ENCODE measurements at regions not wholly inside any gene's neighbourhood (a gene's known extent, or its start where the extent isn't known, plus 50 kb on each side); places are given as distances from the start of the nearest gene placed in this dataset.
"Not testable (repeated sequence)": the region's sequence is repeated elsewhere in the genome, so short reads cannot be mapped to it uniquely, and the experiment has no call there.

GRCh38 chr1:87989346-87989745, 660.7 kb downstream of the LMO4 start:
- Histone ChIP-seq H3K4me1 (ENCODE audit: control insufficient read depth, insufficient read depth, low read length) (no peaks in the 10 kb centered on the region), H3K9ac (ENCODE audit: low read depth, low read length) (no peak overlapping the region), H3K36me3 (ENCODE audit: control insufficient read depth, insufficient read depth, low read length) (no peaks in the 10 kb centered on the region), H3K9me3 (ENCODE audit: control insufficient read depth, insufficient read depth, low read length) (no peaks in the 10 kb centered on the region), H3K27me3 (ENCODE audit: control insufficient read depth, insufficient read depth, low read length) (no peaks in the 10 kb centered on the region), H3K27ac (ENCODE audit: low read depth, low read length) (no peak overlapping the region), H3K4me3 (ENCODE audit: low read depth, low read length) (no peak overlapping the region)

- H3K36me3 ChIP-seq (ENCODE audit: control insufficient read depth, insufficient read depth, low read length); H3K4me1 ChIP-seq (ENCODE audit: control insufficient read depth, insufficient read depth, low read length); H3K27me3 ChIP-seq (ENCODE audit: control insufficient read depth, insufficient read depth, low read length); H3K9me3 ChIP-seq (ENCODE audit: control insufficient read depth, insufficient read depth, low read length); H3K9ac ChIP-seq (ENCODE audit: low read depth, low read length); H3K4me3 ChIP-seq (ENCODE audit: low read depth, low read length); H3K27ac ChIP-seq (ENCODE audit: low read depth, low read length): not testable (repeated sequence)
These were observed 663.9 kb downstream of the LMO4 start for GRCh38 chr1:87992536-87992935.

GRCh38 chr1:87993051-87993450, 664.4 kb downstream of the LMO4 start:
- Histone ChIP-seq H3K27ac (ENCODE audit: low read depth, low read length) (no peak overlapping the region), H3K36me3 (ENCODE audit: control insufficient read depth, insufficient read depth, low read length) (no peaks in the 10 kb centered on the region), H3K27me3 (ENCODE audit: control insufficient read depth, insufficient read depth, low read length) (no peaks in the 10 kb centered on the region), H3K9me3 (ENCODE audit: control insufficient read depth, insufficient read depth, low read length) (no peaks in the 10 kb centered on the region), H3K9ac (ENCODE audit: low read depth, low read length) (no peak overlapping the region), H3K4me3 (ENCODE audit: low read depth, low read length) (no peak overlapping the region), H3K4me1 (ENCODE audit: control insufficient read depth, insufficient read depth, low read length) (no peaks in the 10 kb centered on the region)

- no peak overlapping the region for H3K27ac ChIP-seq (ENCODE audit: low read depth, low read length)
- no peaks in the 10 kb centered on the region for H3K27me3 ChIP-seq (ENCODE audit: control insufficient read depth, insufficient read depth, low read length)
- no peaks in the 10 kb centered on the region for H3K36me3 ChIP-seq (ENCODE audit: control insufficient read depth, insufficient read depth, low read length)
- H3K9ac ChIP-seq (ENCODE audit: low read depth, low read length): no peak overlapping the region
- no peaks in the 10 kb centered on the region for H3K9me3 ChIP-seq (ENCODE audit: control insufficient read depth, insufficient read depth, low read length)
- no peak overlapping the region for H3K4me3 ChIP-seq (ENCODE audit: low read depth, low read length)
- H3K4me1 ChIP-seq (ENCODE audit: control insufficient read depth, insufficient read depth, low read length): no peaks in the 10 kb centered on the region
These were observed 671.2 kb downstream of the LMO4 start for GRCh38 chr1:87999852-88000251.

- Histone ChIP-seq H3K36me3 (ENCODE audit: control insufficient read depth, insufficient read depth, low read length) (no peaks in the 10 kb centered on the region), H3K4me3 (ENCODE audit: low read depth, low read length) (no peak overlapping the region), H3K27ac (ENCODE audit: low read depth, low read length) (no peak overlapping the region), H3K9me3 (ENCODE audit: control insufficient read depth, insufficient read depth, low read length) (no peaks in the 10 kb centered on the region), H3K27me3 (ENCODE audit: control insufficient read depth, insufficient read depth, low read length) (no peaks in the 10 kb centered on the region), H3K9ac (ENCODE audit: low read depth, low read length) (no peak overlapping the region), H3K4me1 (ENCODE audit: control insufficient read depth, insufficient read depth, low read length) (no peaks in the 10 kb centered on the region)
These were observed 672.8 kb downstream of the LMO4 start for GRCh38 chr1:88001460-88001859.

GRCh38 chr1:88003255-88003654, 674.6 kb downstream of the LMO4 start:
- no peaks in the 10 kb centered on the region for H3K27me3 ChIP-seq (ENCODE audit: control insufficient read depth, insufficient read depth, low read length)
- H3K4me3 ChIP-seq (ENCODE audit: low read depth, low read length): no peak overlapping the region
- H3K27ac ChIP-seq (ENCODE audit: low read depth, low read length): no peak overlapping the region
- H3K4me1 ChIP-seq (ENCODE audit: control insufficient read depth, insufficient read depth, low read length): no peaks in the 10 kb centered on the region
- no peaks in the 10 kb centered on the region for H3K9me3 ChIP-seq (ENCODE audit: control insufficient read depth, insufficient read depth, low read length)
- no peak overlapping the region for H3K9ac ChIP-seq (ENCODE audit: low read depth, low read length)
- H3K36me3 ChIP-seq (ENCODE audit: control insufficient read depth, insufficient read depth, low read length): no peaks in the 10 kb centered on the region

- Histone ChIP-seq H3K4me1 (ENCODE audit: control insufficient read depth, insufficient read depth, low read length) (no peaks in the 10 kb centered on the region), H3K27me3 (ENCODE audit: control insufficient read depth, insufficient read depth, low read length) (no peaks in the 10 kb centered on the region), H3K9ac (ENCODE audit: low read depth, low read length) (no peak overlapping the region), H3K4me3 (ENCODE audit: low read depth, low read length) (no peak overlapping the region), H3K36me3 (ENCODE audit: control insufficient read depth, insufficient read depth, low read length) (no peaks in the 10 kb centered on the region), H3K27ac (ENCODE audit: low read depth, low read length) (no peak overlapping the region), H3K9me3 (ENCODE audit: control insufficient read depth, insufficient read depth, low read length) (no peaks in the 10 kb centered on the region)
These were observed 674.2 kb upstream of the PKN2 start for GRCh38 chr1:88009916-88010315.

- no peak overlapping the region for H3K27ac ChIP-seq (ENCODE audit: low read depth, low read length)
- H3K4me3 ChIP-seq (ENCODE audit: low read depth, low read length): no peak overlapping the region
- H3K36me3 ChIP-seq (ENCODE audit: control insufficient read depth, insufficient read depth, low read length): no peaks in the 10 kb centered on the region
- H3K27me3 ChIP-seq (ENCODE audit: control insufficient read depth, insufficient read depth, low read length): no peaks in the 10 kb centered on the region
- H3K9me3 ChIP-seq (ENCODE audit: control insufficient read depth, insufficient read depth, low read length): no peaks in the 10 kb centered on the region
- no peak overlapping the region for H3K9ac ChIP-seq (ENCODE audit: low read depth, low read length)
- H3K4me1 ChIP-seq (ENCODE audit: control insufficient read depth, insufficient read depth, low read length): no peaks in the 10 kb centered on the region
These were observed 670.6 kb upstream of the PKN2 start for GRCh38 chr1:88013485-88013884.

GRCh38 chr1:88014131-88014530, 669.9 kb upstream of the PKN2 start:
- H3K27ac ChIP-seq (ENCODE audit: low read depth, low read length): no peak overlapping the region
- H3K9ac ChIP-seq (ENCODE audit: low read depth, low read length): no peak overlapping the region
- H3K9me3 ChIP-seq (ENCODE audit: control insufficient read depth, insufficient read depth, low read length): no peaks in the 10 kb centered on the region
- no peaks in the 10 kb centered on the region for H3K27me3 ChIP-seq (ENCODE audit: control insufficient read depth, insufficient read depth, low read length)
- no peaks in the 10 kb centered on the region for H3K4me1 ChIP-seq (ENCODE audit: control insufficient read depth, insufficient read depth, low read length)
- H3K36me3 ChIP-seq (ENCODE audit: control insufficient read depth, insufficient read depth, low read length): no peaks in the 10 kb centered on the region
- H3K4me3 ChIP-seq (ENCODE audit: low read depth, low read length): no peak overlapping the region

- H3K4me3 ChIP-seq (ENCODE audit: low read depth, low read length): no peak overlapping the region
- no peaks in the 10 kb centered on the region for H3K27me3 ChIP-seq (ENCODE audit: control insufficient read depth, insufficient read depth, low read length)
- no peaks in the 10 kb centered on the region for H3K9me3 ChIP-seq (ENCODE audit: control insufficient read depth, insufficient read depth, low read length)
- no peak overlapping the region for H3K27ac ChIP-seq (ENCODE audit: low read depth, low read length)
- H3K4me1 ChIP-seq (ENCODE audit: control insufficient read depth, insufficient read depth, low read length): no peaks in the 10 kb centered on the region
- H3K36me3 ChIP-seq (ENCODE audit: control insufficient read depth, insufficient read depth, low read length): no peaks in the 10 kb centered on the region
- H3K9ac ChIP-seq (ENCODE audit: low read depth, low read length): no peak overlapping the region
These were observed 667.1 kb upstream of the PKN2 start for GRCh38 chr1:88016947-88017346.

- Histone ChIP-seq H3K27ac (ENCODE audit: low read depth, low read length) (no peak overlapping the region), H3K27me3 (ENCODE audit: control insufficient read depth, insufficient read depth, low read length) (no peaks in the 10 kb centered on the region), H3K4me1 (ENCODE audit: control insufficient read depth, insufficient read depth, low read length) (no peaks in the 10 kb centered on the region), H3K4me3 (ENCODE audit: low read depth, low read length) (no peak overlapping the region), H3K36me3 (ENCODE audit: control insufficient read depth, insufficient read depth, low read length) (no peaks in the 10 kb centered on the region), H3K9ac (ENCODE audit: low read depth, low read length) (no peak overlapping the region), H3K9me3 (ENCODE audit: control insufficient read depth, insufficient read depth, low read length) (no peaks in the 10 kb centered on the region)
These were observed 662.5 kb upstream of the PKN2 start for GRCh38 chr1:88021529-88021928.

GRCh38 chr1:88022516-88022915, 661.6 kb upstream of the PKN2 start:
- no peaks in the 10 kb centered on the region for H3K4me1 ChIP-seq (ENCODE audit: control insufficient read depth, insufficient read depth, low read length)

More at GRCh38 chr1:88022516-88022915, 661.6 kb upstream of the PKN2 start:
- Histone ChIP-seq H3K9ac (ENCODE audit: low read depth, low read length) (no peak overlapping the region), H3K4me3 (ENCODE audit: low read depth, low read length) (no peak overlapping the region), H3K27ac (ENCODE audit: low read depth, low read length) (no peak overlapping the region), H3K36me3 (ENCODE audit: control insufficient read depth, insufficient read depth, low read length) (no peaks in the 10 kb centered on the region), H3K27me3 (ENCODE audit: control insufficient read depth, insufficient read depth, low read length) (no peaks in the 10 kb centered on the region), H3K9me3 (ENCODE audit: control insufficient read depth, insufficient read depth, low read length) (no peaks in the 10 kb centered on the region)

All from HUES48 (cell line).